GM19351 (cell line): ENCODE measurements at regions not wholly inside any gene's neighbourhood (a gene's known extent, or its start where the extent isn't known, plus 50 kb on each side); places are given as distances from the start of the nearest gene placed in this dataset.

Source experiments
- ATAC-seq: cut with Tn5 transposase; IDR thresholded peaks from one replicate; pipeline ENCODE4 v1.9.1; 2021; ENCODE audit warnings: mild to moderate bottlenecking, moderate library complexity; ENCODE audit not compliant: unreplicated experiment

DNA sequence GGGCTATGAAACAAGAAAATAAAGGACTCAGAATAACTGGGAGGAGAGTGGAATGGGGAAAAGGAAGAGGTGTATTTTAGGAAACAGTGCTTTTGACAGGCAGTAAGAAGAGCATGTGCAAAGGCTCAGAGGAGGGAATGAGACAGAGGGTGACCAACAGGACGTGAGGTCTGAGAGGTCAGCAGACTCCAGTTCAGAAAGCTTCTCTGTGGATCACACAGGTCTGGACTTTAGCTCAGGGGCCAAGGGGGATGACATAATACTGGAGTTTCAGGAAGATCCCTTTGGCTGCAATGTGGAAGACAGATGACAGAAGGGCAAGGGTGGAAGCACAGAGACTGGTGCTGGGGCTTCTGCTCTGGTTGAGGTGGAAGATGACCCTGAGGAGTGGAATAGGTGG lies 489.9 kb upstream of the CDH5 start:
- no peak for ATAC-seq

DNA sequence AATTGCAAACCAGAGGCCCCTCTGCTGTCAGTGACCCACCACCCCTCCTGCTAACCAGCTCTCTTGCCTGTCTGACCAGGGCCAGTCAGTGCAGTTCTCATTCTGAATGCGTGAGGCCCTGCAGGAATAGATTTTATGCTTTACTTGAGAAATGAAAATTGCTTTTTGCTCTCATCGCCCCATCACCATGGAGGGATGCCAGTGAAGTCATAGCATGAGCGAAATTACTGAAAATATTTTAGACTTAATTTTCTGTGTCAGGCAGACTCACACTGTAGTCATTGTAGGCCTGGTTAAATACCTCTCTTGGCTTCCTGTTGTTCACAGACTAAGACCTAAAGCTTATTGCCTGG lies 490.5 kb upstream of the CDH5 start:
- no peak for ATAC-seq

DNA sequence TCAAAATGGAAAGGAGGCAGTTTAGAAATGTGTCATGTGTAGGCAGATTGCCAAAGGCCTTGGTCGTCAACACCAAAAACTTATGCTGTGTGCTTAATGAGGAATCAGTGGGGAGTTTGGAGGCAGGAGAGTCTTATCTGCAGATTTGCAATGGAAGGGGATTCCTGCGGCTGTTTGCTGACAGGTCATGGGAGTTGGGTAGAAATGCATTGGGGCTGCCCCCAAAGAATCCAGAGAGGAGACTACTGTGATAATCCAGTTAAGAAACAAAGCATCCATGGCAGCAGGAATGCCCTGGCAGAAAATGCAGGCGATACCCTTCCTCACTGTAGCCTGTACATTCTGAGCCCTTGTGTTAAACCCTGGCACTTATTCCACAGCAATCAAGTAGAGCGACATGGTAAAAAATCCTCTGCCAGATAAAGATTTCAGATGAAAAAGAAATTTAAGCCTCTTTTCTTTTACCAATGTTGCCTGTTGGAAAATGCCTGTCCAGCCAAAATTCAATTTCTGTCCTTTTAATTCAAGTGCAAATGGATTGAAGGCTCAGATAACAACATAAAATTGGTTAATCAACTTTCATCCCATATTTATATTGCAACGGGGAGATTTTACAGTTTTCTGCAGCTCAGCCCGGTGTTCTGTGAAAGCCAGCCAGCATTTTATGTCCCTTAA lies 491.0 kb upstream of the CDH5 start:
- no peak for ATAC-seq

DNA sequence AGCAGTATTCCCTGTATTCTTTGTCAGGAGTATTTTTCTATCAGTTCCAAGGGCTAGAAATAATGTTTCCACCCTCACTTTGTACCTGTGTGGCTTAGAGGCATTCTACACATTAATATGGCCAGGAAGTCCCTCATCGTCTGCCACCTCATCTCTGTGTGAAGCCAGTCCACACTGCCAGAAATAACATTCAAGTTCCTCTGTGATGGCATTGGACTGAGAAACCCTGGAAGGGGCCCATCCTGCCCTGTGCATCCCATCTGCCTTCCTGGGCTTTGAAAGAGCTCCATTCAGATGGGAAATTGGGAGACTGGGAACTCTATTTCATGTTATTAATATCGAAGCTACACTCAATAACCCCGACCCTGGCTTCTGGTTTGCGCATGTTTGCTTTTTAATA lies 497.2 kb upstream of the CDH5 start:
- ATAC-seq = no peak

DNA sequence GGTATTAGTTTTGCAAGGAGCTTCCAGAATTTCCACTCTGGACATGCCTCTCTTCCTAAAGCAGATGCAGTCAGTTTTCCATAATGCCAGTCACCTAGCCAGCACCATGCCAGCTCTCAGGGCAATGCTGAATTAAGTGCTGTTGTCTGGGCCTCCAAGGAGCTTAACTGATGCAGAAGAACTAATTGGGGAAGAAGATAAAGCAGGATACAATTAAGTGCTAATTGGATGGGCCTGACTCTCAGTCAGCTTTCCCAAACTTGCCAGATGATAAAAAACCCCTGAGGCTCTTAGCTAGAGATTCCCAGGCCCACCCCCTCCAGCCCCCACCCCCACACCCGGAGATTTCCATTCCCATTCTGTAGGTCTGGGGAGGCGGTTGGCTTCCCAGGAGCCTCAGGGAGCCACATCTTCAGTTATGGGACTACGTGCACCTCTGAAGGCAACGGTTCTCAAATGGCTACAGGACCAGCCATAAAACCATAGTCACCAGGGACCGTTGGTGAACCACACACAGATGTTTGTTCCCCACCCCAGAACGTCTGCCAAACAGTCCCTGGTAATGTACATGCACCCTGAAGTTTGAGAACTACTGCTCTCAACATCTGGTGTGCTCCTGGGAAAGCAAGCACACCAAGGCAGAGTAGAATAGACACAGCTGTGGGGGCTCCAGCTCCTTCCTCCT lies 499.1 kb upstream of the CDH5 start:
- ATAC-seq = no peak

DNA sequence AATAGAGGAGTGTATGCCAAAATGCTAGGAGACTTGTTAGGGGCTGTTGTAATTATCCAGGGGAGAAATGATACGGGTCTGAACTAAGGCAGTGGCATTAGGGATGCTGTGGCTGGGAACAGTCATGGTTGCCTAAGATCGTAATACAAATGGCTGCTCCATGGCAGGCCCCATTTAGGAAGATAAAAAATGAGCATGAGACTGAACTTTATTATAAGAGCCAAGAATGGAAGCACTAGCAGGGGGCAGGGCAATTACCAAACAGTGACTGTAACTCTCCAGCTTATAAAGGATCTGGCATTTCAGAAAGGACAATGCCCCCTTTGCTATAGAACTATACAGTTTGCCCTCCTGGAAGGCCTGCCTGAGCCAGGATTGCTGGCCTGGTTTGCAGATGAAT lies 503.3 kb upstream of the CDH5 start:
- ATAC-seq = no peak

DNA sequence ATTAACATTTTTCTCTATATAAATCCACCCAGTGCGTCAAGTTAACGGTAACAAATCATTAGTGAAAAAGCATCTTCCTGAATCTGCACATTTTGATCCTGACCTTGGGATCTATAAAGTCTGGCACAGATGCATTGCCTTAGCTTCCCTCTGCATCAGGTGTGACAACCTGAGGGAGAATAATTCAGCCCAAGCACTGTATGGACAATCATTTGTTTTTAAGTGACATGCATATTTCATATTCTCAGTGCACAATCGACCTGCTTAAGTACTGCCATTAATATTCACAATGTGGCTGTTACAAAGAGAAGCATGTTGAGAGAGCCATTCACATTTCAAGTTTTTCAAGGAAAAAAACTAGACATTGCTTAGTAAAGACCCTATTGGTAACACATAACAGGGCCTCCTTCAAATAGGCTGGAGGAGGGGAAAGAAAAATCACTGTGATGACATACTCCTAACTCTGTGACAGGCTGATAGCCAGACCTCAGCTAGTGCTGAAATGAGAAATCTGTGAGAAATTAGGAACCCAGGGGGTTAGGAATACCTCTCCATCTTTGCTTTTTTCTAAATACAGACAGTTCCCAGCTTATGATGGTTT lies 505.3 kb upstream of the CDH5 start:
- ATAC-seq = no peak

DNA sequence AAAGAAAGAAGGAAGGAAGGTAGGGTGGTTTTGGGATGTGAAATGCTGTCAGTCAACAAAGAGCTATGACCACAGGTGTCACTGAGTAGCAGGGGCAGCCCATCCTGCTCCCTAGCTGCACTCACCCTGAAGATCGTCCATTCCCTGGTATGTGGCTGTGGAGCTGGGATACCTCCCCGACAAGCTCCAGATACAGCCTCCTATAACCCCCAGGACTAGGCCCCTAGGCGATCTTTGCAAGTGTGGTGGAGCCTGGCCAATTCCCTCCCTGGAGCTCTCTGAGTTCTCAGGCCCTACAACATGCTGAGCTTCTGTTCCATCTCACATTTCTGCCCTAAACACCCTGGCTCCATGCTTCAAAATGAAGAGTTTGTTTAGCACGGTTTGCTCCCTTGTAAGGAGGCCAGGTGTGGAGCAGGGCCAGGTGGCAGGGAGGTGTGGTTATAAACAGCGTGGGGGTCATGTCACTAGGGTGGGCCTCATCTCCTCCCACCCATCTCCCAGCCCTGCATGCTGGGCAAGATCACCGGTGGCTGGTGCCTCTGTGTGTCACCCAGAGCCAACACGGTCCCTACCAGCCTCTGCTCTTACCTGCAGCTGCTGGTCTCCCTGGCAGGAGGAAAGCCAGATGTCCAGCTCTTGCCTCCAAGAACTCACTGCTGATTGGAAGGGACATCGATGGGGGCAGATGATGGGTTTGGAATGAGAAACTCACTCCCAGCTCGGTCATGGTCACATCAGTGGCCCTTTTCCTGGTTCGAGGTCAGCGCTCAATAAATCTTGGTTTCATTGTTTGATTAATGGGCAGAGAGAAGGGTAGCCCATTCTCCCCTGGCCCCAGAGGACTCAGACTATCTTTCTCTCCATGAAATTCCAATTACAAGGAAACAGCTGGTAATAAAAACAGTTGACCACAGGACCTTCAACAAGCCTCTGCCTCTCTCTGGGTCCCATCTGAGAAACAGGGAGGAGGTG lies 511.0 kb upstream of the CDH5 start:
- ATAC-seq = no peak

DNA sequence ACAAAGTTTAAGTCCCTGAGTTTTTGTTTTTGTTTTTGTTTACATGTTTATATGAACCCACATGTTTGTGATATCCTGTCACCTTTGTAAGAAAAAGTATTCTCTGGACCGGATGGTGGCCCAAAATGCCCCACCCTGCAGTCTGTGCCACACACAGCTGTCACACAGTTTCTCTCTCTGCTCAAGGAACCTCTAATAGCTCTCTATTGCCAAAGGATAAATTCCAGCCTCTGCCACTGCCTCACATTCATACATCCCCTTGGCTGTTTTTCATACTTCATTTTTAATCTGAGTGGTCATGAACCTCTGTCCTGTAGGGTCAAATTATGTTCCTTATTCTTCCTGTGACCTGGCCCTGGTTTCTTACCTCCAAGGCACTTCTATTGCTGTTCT lies 520.3 kb upstream of the CDH5 start:
- no peak for ATAC-seq

DNA sequence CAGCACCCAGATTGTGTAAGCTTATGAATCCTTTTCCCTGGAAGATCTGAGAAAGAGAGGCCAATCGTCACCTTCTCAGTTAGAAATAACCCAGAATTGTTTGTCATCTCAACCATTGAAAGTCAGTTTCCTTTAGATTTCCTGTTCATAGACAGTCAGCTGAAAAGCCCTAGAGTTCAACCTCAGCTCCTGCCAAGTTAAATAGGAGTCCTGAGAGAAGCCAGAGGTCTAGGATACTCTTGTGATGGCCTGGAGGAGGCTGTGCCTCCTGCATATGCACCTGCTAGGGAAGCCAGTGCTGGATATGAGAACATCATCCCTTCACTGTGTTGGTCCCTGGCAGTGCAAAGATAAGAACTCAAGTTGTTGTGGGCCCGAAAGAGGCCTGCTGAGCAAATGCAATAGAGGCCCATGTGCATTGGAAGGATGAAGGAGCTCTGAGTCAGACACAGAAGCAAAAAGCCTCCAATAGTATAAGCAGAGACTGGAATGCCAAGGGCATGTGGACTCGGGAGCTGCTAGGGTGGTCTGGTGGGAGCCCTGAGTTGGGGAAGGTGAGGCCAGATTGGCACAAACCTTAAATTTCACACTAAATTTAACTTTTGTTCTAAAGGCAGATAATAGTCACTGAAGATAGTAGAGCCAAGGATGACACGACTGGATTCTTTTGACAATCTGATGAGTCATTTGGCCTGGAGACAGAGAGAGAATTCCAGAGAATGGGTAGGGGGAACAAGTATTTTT lies 520.9 kb upstream of the CDH5 start:
- no peak for ATAC-seq

DNA sequence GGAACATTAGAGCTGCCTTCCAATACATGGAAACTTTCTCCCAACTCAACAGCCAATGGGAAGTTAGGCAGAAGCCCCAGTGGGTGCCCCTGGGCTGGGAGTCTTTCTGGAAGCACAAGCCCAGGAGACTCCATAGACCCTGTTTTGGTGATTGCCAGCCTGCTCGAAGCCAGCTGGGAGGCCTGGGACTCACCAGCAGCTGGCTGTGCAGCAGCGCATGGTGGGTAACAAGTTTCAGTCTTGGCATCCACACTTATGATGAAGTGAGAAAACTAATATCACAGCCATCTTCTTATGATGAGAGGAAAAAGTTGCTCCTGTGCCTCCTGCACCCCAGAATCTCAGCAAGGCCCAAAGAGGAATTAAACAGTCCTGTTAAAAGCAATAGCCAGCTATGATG lies 522.5 kb upstream of the CDH5 start:
- ATAC-seq = no peak

DNA sequence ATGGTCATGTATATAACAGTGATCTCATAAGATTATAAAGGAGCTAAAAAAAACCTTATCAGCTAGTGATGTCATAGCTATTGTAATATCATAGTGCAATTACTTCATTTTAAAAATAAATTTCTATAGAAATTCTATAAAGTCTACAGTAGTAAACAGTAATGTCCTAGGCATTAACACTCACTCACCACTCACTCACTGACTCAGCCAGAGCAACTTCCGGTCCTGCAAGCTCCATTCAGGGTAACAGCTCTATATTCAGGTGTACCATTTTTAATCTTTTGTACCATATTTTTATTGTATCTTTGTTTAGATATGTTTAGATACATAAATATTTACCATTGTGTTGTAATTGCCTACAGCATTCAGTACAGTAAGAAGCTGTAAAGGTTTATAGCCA lies 524.4 kb upstream of the CDH5 start:
- no peak for ATAC-seq

DNA sequence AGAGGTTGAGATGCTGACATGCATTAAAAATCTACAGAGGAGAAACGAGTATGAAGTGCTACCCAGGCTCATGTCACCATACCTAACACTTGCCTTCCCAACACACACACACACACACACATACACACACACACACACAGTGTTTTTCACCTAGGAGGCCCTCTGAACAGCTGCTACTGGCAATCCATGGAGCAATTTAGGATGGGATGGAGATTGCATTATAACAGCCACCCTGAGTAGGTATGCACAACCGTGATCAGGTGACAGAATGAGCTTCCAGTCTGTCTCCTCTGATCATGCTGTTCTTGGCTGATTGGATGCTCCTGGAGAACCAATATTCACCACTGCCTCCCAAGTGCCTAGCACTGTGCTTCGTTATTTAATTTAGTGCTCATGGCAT lies 528.5 kb upstream of the CDH5 start:
- ATAC-seq = no peak

DNA sequence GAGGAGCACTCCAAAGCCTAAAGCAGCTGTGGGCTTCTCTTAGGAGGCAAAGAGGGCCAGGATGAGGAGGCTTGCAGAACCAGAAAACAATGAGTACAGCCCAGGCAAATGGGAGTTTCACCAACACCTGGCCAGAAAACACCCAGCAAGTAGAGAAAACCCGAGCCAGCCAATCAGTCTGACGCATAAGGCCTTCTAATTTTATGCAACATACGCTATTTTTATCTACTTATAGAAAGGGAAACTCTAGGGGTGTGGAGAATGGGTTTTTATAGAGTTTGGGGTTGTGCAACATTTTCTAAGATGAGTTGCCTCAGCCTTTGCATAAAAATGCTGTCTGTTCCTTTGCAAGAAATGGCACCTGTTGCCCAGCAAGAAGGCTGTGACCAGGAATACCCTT lies 529.0 kb upstream of the CDH5 start:
- ATAC-seq = no peak

DNA sequence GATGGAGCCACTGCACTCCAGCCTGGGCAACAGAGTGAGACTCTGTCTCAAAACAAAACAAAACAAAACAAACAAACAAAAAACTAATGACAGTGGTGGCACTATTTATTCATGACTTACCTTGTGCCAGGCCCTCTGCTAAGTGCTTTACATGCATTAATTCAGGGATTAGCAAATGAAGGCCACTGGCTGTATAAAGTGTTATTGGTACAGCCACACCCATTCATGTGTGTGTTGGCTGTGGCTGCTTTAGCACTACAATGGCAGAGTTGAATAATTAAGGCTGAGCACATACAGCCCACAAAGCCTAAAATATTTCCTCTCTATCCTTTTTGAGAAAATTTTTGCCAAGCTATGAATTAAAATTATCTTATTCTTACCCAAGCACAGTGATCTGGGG lies 531.8 kb upstream of the CDH5 start:
- no peak for ATAC-seq

DNA sequence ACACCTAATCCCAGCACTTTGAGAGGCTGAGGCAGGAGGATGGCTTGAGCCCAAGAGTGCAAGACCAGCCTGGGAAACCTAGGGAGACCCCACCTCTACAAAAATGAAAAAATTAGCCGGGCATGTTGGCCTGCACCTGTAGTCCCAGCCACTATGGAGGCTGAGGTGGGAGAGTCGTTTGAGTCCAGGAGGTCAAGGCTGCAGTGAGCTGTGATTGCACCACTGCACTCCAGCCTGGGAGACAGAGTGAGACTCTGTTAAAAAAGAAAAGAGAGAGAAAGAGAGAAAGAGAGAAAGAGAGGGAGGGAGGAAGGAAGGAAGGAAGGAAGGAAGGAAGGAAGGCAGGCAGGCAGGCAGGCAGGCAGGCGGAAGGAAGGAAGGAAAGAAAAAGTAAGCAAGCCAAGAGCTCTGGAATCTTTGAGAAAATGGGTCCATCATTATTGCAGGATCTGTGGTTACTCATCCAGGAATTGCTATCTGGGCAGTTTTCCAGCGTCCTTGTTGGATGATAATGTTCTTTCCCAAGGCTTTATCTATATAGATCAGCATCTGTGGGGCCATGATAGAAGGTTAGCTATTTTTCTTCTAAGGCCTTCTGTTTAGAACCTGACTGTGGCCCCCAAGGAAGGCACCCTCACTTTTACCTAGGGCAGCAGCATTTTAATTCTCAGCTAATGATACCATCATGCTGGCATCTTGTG lies 533.2 kb upstream of the CDH5 start:
- ATAC-seq = no peak

DNA sequence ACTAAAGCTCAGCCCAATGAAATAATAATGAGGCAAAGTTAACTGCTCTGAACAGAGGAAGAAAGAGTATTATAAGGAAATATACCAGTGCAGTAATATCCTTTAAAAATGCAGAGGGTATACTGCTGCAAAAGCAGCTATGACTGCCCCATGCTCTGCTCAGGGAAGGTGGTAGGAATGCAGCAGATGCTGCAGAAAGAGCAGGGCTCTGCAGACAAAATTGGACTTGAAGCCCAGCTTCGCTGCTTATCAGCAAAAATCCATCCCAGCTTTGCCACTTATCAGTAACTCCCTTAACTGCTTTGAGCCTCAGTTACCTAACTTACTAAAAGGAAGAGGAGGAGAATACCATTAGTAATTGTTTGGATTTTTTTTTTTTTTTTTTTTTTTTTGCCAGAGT lies 533.8 kb upstream of the CDH5 start:
- ATAC-seq = no peak

DNA sequence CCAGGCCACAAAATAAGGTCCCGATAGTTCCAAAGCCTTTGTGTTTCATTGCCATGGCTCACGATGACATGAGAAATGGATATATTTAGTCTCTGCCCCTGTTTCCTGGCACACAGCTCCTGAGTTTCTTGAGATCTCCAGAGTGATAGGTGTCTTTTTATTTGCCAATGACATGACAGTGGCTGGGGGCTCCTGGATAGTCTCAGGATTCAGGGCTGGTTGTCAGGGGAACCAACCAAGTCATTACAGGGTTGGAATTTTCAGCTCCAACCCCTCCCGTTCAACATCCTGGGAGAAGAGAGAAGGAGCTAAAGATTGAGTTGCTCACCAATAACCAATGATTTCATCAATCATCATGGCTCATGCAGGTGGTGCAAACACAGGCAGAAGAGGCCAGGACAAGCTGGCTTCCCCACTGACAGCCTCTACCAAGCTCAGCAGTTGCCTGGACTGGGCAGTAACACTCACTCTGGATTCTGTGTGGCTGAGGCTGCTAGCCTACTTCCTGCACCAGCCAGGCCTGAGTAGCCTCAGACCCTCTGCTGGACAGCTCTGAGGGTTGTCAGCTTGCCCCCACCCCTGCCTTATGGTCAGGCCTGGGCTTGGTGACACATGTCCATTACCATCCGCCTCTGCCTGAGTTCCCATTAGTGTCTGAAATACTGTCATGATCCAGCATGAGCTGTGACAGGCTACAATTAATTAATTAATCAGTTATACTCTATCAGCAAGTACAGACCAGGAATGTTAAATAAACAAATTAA lies 534.4 kb upstream of the CDH5 start:
- no peak for ATAC-seq

DNA sequence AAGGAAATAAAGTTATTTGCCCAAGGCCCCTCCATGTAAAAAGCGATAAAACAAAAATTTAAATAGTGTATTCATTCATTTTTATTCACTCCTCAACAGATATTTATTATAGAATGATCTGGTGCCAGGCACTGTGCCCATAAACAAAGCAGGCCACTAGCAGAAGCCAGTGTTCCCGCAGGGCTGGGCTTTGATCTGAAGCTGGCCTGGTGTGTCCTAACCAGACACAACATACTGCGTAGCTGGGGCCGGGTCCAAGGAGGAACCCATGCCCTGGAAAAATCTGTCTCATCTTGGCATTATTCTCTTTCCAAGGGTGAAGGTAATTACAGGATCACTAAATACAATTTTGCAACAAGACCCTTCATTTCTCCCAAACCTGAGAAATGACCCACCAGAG lies 537.4 kb upstream of the CDH5 start:
- no peak for ATAC-seq

DNA sequence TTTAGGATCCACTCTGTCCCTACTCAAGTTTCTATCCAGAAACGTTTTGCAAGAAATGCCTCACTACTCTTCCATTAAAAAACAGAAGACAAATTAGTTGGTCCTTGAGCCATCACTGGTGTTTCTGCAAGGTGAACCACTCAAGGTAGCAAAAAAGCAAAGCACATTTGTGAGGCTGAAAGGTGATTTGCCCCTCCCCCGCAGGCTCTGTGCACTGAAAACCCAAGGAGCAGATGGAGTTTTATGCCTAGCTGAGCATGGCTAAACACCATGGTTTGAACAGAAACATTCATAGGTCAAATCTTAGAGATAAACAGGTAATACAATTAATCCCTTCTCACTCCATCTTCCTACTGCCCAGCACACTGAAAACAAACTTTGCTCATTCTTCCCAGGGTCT lies 538.2 kb upstream of the CDH5 start:
- no peak for ATAC-seq
